Mesenchymal stem cell (in vitro differentiated cells and primary cell): ENCODE measurements at regions not wholly inside any gene's neighbourhood (a gene's known extent, or its start where the extent isn't known, plus 50 kb on each side); places are given as distances from the start of the nearest gene placed in this dataset.

Experiments used
- DNase-seq: peaks from one replicate; pipeline ENCODE4 v3.0.0-alpha.2; 2013
- H2AFZ ChIP-seq: one replicate; pipeline ENCODE4 v1.6.1; 2013; ENCODE audit warnings: low read depth, mild to moderate bottlenecking, control low read depth, inconsistent platforms, low read length, moderate library complexity
- H2AK5ac ChIP-seq: 2 replicates; pipeline ENCODE4 v1.6.1; 2013; ENCODE audit warnings: low read length, moderate library complexity, mild to moderate bottlenecking, inconsistent platforms; ENCODE audit not compliant: severe bottlenecking
- H2BK120ac ChIP-seq: one replicate; pipeline ENCODE4 v1.6.1; 2013; ENCODE audit warnings: low read depth, mild to moderate bottlenecking, inconsistent platforms, low read length, moderate library complexity
- H2BK12ac ChIP-seq, 2 experiments: one replicate each; pipeline ENCODE4 v1.6.1; 2013; ENCODE audit warnings: inconsistent platforms in 2 of 2, low read length in 2 of 2, mild to moderate bottlenecking in 2 of 2, moderate library complexity in 2 of 2, control low read depth in 1 of 2
- H2BK15ac ChIP-seq: one replicate; pipeline ENCODE4 v1.6.1; 2013; ENCODE audit warnings: mild to moderate bottlenecking, low read depth, inconsistent platforms; ENCODE audit not compliant: poor library complexity, severe bottlenecking
- H2BK5ac ChIP-seq: 2 replicates; pipeline ENCODE4 v1.6.1; 2013; ENCODE audit warnings: low read depth, mild to moderate bottlenecking, low read length, control low read depth, inconsistent platforms; ENCODE audit not compliant: poor library complexity, severe bottlenecking
- H3K14ac ChIP-seq, 2 experiments: one replicate each; pipeline ENCODE4 v1.6.1; 2013; ENCODE audit warnings: inconsistent platforms in 2 of 2, low read length in 2 of 2, control low read depth in 1 of 2, mild to moderate bottlenecking in 1 of 2, moderate library complexity in 1 of 2
- H3K18ac ChIP-seq, 2 experiments: one replicate each; pipeline ENCODE4 v1.6.1; 2013; ENCODE audit warnings: inconsistent platforms in 2 of 2, low read length in 2 of 2, control low read depth in 1 of 2, low read depth in 1 of 2, mild to moderate bottlenecking in 1 of 2
- H3K23ac ChIP-seq, 2 experiments: one replicate each; pipeline ENCODE4 v1.6.1; 2013; ENCODE audit warnings: inconsistent platforms in 2 of 2, low read length in 2 of 2, mild to moderate bottlenecking in 2 of 2, moderate library complexity in 2 of 2, control low read depth in 1 of 2
- H3K27ac ChIP-seq: 2 replicates; pipeline ENCODE4 v1.5.1; 2013; ENCODE audit warnings: mild to moderate bottlenecking, moderate library complexity, low read length, control low read depth, inconsistent platforms; ENCODE audit not compliant: poor library complexity, severe bottlenecking
- H3K27me3 ChIP-seq, 2 experiments: 2 replicates each; pipeline versions ENCODE4 v1.6.1 to v1.7.0; 2013; ENCODE audit warnings: low read length in 2 of 2, mild to moderate bottlenecking in 2 of 2, moderate library complexity in 2 of 2, control low read depth in 1 of 2, inconsistent platforms in 1 of 2; ENCODE audit not compliant: control insufficient read depth in 1 of 2, insufficient read depth in 1 of 2
- H3K36me3 ChIP-seq, 2 experiments: 2 replicates each; pipeline versions ENCODE4 v1.6.1 to v1.7.0; 2013; ENCODE audit warnings: low read length in 2 of 2, control low read depth in 1 of 2, inconsistent platforms in 1 of 2, low read depth in 1 of 2, mild to moderate bottlenecking in 1 of 2; ENCODE audit not compliant: insufficient read depth in 2 of 2, control insufficient read depth in 1 of 2
- H3K4ac ChIP-seq, 2 experiments: one replicate each; pipeline ENCODE4 v1.6.1; 2013; ENCODE audit warnings: inconsistent platforms in 2 of 2, low read length in 2 of 2, mild to moderate bottlenecking in 2 of 2, moderate library complexity in 2 of 2, control low read depth in 1 of 2, low read depth in 1 of 2
- H3K4me1 ChIP-seq: 2 replicates; pipeline ENCODE4 v1.6.1; 2013; ENCODE audit warnings: low read depth, low read length, control low read depth; ENCODE audit not compliant: control insufficient read depth, insufficient read depth
- H3K4me2 ChIP-seq: 2 replicates; pipeline ENCODE4 v1.6.1; 2013; ENCODE audit warnings: low read length, mild to moderate bottlenecking, inconsistent platforms; ENCODE audit not compliant: poor library complexity, severe bottlenecking
- H3K4me3 ChIP-seq, 2 experiments: 2 replicates each; pipeline versions ENCODE4 v1.5.1 to v1.7.0; 2013; ENCODE audit warnings: low read length in 2 of 2, mild to moderate bottlenecking in 2 of 2, control low read depth in 1 of 2, low read depth in 1 of 2; ENCODE audit not compliant: insufficient read depth in 1 of 2
- H3K79me1 ChIP-seq: replicated peaks from 2 replicates; pipeline ENCODE4 v1.6.1; 2013; ENCODE audit warnings: mild to moderate bottlenecking, control low read depth, low read length, inconsistent platforms; ENCODE audit not compliant: poor library complexity, severe bottlenecking
- H3K9ac ChIP-seq: 2 replicates; pipeline ENCODE4 v1.7.0; 2013; ENCODE audit warnings: mild to moderate bottlenecking, low read length, moderate library complexity
- H3K9me3 ChIP-seq: 2 replicates; pipeline ENCODE4 v1.7.0; 2013; ENCODE audit warnings: mild to moderate bottlenecking, low read length; ENCODE audit not compliant: control insufficient read depth
- H4K8ac ChIP-seq: one replicate; pipeline ENCODE4 v1.6.1; 2013; ENCODE audit warnings: inconsistent platforms, mild to moderate bottlenecking, low read length, moderate library complexity
- H4K91ac ChIP-seq: one replicate; pipeline ENCODE4 v1.6.1; 2013; ENCODE audit warnings: mild to moderate bottlenecking, low read length, inconsistent platforms
- WGBS: methylation state at CpG from one replicate; pipeline ENCODE4 v1.1.7; 2013; ENCODE audit warnings: mixed read lengths; 5-methylcytosine and 5-hydroxymethylcytosine counted together

- no peak overlapping the region for H2AFZ ChIP-seq
- DNase-seq, result no peak
- no peak overlapping the region for H3K4me3 ChIP-seq
Observed at GRCh38 chr20:17168026-17168612, 58.7 kb upstream of the PCSK2 start.

GRCh38 chr20:17169585-17170136 is 57.2 kb upstream of the PCSK2 start:
- Histone ChIP-seq H2AK5ac (no peak overlapping the region), H3K9me3 (no peaks in the 10 kb centered on the region), H2BK120ac (no peak overlapping the region), H3K4me3 (no peak overlapping the region), H2BK15ac (no peak overlapping the region), H3K9ac (no peak overlapping the region), H3K18ac (no peak overlapping the region), H3K23ac (no peak overlapping the region), H3K27me3 (no peaks in the 10 kb centered on the region), H3K36me3 (no peaks in the 10 kb centered on the region), H2BK12ac (no peak overlapping the region), H3K14ac (no peak overlapping the region), H2AFZ (no peak overlapping the region), H3K4me1 (no peaks in the 10 kb centered on the region), H3K4ac (no peak overlapping the region), H4K91ac (no peak overlapping the region), H2BK5ac (no peak overlapping the region), H4K8ac (no peak overlapping the region), H3K4me2 (no peak overlapping the region), H3K79me1 (no peaks in the 10 kb centered on the region), H3K27ac (no peak overlapping the region)
- WGBS, result 52% methylated on average over 5 of the region's 5 CpGs
- no peak for DNase-seq

More at GRCh38 chr20:17168026-17168612, 58.7 kb upstream of the PCSK2 start:
- no peak overlapping the region for H2BK5ac ChIP-seq
- H3K14ac ChIP-seq, result no peak overlapping the region
- WGBS, result 72% methylated on average over 2 of the region's 4 CpGs
- no peak overlapping the region for H2BK12ac ChIP-seq
- no peak overlapping the region for H3K4me2 ChIP-seq
- no peak overlapping the region for H2AK5ac ChIP-seq
- H3K9me3 ChIP-seq, result no peaks in the 10 kb centered on the region
- H3K27me3 ChIP-seq, result no peaks in the 10 kb centered on the region
- H3K9ac ChIP-seq, result no peak overlapping the region
- no peak overlapping the region for H3K18ac ChIP-seq
- no peak overlapping the region for H4K91ac ChIP-seq
- H3K4ac ChIP-seq, result no peak overlapping the region
- H4K8ac ChIP-seq, result no peak overlapping the region
- H3K4me1 ChIP-seq, result no peaks in the 10 kb centered on the region
- H3K23ac ChIP-seq, result no peak overlapping the region
- H3K36me3 ChIP-seq, result no peaks in the 10 kb centered on the region
- no peaks in the 10 kb centered on the region for H3K79me1 ChIP-seq
- H2BK120ac ChIP-seq, result no peak overlapping the region
- no peak overlapping the region for H2BK15ac ChIP-seq
- H3K27ac ChIP-seq, result no peak overlapping the region

GRCh38 chr20:17171746-17172280 is 55.0 kb upstream of the PCSK2 start:
- 68% methylated on average over 2 of the region's 3 CpGs for WGBS
- Histone ChIP-seq H2BK12ac (no peak overlapping the region), H2BK15ac (no peak overlapping the region), H3K23ac (no peak overlapping the region), H3K4me2 (no peak overlapping the region), H3K18ac (no peak overlapping the region), H3K27me3 (no peaks in the 10 kb centered on the region), H3K4ac (no peak overlapping the region), H3K9ac (no peak overlapping the region), H4K8ac (no peak overlapping the region), H3K79me1 (no peaks in the 10 kb centered on the region), H3K36me3 (no peaks in the 10 kb centered on the region), H3K4me3 (no peak overlapping the region), H3K9me3 (no peaks in the 10 kb centered on the region), H2AK5ac (no peak overlapping the region), H4K91ac (no peak overlapping the region), H3K27ac (no peak overlapping the region), H3K14ac (no peak overlapping the region), H2BK120ac (no peak overlapping the region), H2AFZ (no peak overlapping the region), H3K4me1 (no peaks in the 10 kb centered on the region), H2BK5ac (no peak overlapping the region)
- no peak for DNase-seq

- no peak overlapping the region for H4K8ac ChIP-seq
- no peak overlapping the region for H3K4ac ChIP-seq
- H2AFZ ChIP-seq, result no peak overlapping the region
- H2AK5ac ChIP-seq, result no peak overlapping the region
- H2BK12ac ChIP-seq, result no peak overlapping the region
- H3K18ac ChIP-seq, result no peak overlapping the region
- H4K91ac ChIP-seq, result no peak overlapping the region
- H3K14ac ChIP-seq, result no peak overlapping the region
- H3K9me3 ChIP-seq, result no peaks in the 10 kb centered on the region
- H2BK120ac ChIP-seq, result no peak overlapping the region
- H2BK5ac ChIP-seq, result no peak overlapping the region
- peaks cover 0 to 3% of the 10 kb centered on the region in 2 experiments for H3K27me3 ChIP-seq
- no peak overlapping the region for H3K4me3 ChIP-seq
- WGBS, result 70% methylated on average over 4 of the region's 6 CpGs
- DNase-seq, result no peak
- H3K9ac ChIP-seq, result no peak overlapping the region
- no peaks in the 10 kb centered on the region for H3K36me3 ChIP-seq
- no peaks in the 10 kb centered on the region for H3K4me1 ChIP-seq
- no peak overlapping the region for H3K27ac ChIP-seq
- no peak overlapping the region for H2BK15ac ChIP-seq
- no peak overlapping the region for H3K4me2 ChIP-seq
- H3K79me1 ChIP-seq, result no peaks in the 10 kb centered on the region
- H3K23ac ChIP-seq, result no peak overlapping the region
Observed at GRCh38 chr20:17172836-17173516, 53.9 kb upstream of the PCSK2 start.
